GM18951 (cell line): ENCODE measurements at regions not wholly inside any gene's neighbourhood (a gene's known extent, or its start where the extent isn't known, plus 50 kb on each side); places are given as distances from the start of the nearest gene placed in this dataset.
"Not testable (repeated sequence)": the region's sequence is repeated elsewhere in the genome, so short reads cannot be mapped to it uniquely, and the experiment has no call there.

Experiments used
- POLR2A ChIP-seq: IDR thresholded peaks from 4 replicates; pipeline ENCODE4 v1.6.1; 2011; ENCODE audit warnings: mild to moderate bottlenecking; ENCODE audit not compliant: insufficient read length, insufficient read depth; ENCODE audit errors: extremely low read depth
- in situ Hi-C: fragments of 300-500 bp; cut with MboI; formaldehyde crosslinking; loops from one replicate; pipeline ENCODE4 v1.12.0; 2022; ENCODE audit warnings: low sequenced_read_pairs, mixed read lengths, inconsistent platforms; ENCODE audit not compliant: unreplicated experiment

DNA sequence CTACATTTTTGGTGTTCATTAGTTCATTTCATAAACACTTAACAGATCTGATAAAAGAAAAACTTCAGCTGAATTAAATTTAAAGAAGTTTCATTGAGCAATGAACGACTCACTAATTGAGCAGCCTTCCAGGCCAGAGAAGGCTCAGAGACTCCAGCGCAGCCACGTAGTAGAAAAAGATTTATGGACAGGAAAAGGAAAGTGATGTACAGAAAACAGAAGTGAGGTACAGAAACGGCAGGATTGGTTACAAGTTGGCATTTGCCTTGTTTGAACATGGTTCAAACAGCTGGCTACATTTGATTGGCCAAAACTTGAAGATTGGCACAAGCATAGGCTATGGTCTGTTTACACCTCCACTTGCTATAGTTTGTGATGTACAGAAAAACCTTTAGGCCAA is 166.3 kb upstream of the DTNBP1 start:
- no peak for TF ChIP-seq POLR2A
- in situ Hi-C loops = no loop called here

DNA sequence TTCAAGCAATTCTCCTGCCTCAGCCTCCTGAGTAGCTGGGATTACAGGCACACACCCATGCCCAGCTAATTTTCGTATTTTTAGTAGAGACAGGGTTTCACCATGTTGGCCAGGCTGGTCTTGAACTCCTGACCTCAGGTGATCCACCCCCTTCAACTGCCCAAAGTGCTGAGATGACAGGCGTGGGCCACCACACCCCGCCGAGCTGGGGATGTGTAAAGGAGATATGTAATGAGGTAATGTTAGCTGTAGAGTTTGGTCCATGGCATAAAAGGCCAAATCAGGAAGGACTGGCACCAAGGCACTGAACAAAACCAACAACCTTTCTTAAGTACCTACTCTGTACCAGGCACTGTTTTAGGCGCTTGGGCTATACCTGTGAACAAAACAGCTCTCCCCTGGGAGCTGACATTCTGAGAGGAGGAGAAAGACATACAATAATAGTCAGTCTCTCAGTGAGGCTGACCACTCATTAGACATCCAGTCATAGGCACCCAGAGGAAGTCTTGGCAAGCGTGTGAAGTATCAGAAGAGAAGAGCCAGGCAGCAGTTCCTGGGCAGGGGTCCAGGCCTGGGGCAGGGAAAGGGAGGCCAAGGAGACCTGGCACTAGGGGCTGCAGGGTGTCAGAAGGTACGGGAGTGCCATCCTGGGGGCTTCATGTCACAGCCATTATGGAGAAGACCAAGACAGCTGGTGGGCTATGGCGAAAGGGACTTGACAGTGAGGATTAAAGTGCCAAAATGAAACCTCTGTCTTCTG is 164.8 kb upstream of the DTNBP1 start:
- TF ChIP-seq POLR2A = no peak
- in situ Hi-C loops = no loop called here

DNA sequence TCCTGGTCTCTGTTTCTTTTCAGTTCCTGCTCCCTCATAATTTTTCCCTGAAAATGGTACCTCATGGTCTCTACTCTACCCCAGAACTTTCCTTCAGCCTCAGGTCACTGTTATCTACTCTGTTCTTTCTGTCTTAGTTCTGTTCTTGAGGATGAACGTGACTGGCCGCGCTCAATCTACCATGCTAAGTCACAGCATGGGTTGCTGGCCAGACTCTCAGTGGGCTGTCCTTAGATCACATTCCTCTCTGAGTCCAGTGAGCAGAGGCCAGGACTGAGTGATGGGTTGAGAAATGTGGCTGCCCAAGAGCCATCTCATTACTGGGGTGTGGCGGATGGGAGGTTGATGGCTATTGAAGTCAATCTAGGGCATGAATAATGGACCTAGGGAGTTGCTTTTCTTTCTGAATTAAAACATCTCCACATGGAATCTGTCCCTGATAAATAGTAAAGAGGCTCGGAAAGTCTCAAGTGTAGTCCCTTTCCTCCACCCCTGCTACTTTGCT is 164.0 kb upstream of the DTNBP1 start:
- in situ Hi-C loops = no loop called here
- TF ChIP-seq POLR2A = no peak

DNA sequence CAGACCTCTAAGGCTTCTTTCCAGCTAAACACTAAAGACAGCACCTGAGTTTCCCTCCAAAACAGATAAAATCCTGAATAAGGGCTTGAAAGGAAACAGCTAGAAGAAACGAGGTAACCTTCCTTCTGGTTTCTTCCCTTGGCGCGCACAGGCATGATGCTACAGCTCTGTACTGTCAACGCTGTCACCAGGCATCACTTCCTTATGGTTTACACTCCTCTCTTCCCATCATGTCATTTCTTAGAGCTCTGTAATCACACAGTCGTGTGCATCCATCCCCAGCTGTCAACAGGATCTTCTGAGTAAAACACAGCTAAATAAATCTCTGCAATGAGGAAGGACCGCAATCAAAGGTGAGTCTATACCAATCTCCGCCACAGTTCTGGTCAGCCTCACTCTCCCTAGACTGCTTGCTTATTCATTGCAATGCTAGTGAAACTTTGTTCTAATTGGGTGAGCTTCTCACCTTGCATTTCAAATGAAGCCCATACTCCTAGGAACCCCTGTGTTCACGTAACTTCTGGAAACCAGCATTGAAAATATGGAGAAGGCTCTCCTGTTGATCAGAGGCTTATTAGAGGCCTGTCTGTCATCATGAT is 162.6 kb upstream of the DTNBP1 start:
- TF ChIP-seq POLR2A = no peak
- in situ Hi-C loops = no loop called here

DNA sequence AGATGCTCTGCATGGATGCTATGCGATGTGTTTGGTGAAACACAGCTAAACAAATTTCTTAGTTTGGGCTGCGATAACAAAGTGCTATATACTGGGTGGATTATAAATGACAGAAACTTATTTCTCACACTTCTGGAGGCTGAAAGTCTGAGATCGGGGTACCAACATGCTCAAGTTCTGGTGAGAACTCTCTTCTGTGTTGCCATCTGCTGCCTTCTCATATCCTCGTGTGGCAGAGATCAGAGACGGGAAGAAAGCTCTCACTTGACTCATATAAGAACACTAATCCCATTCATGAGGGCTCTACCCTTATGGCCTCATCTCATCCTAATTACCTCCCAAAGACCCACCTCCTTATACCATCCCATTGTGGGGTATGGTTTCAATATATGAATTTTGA is 162.0 kb upstream of the DTNBP1 start:
- no peak for TF ChIP-seq POLR2A
- in situ Hi-C loops = no loop called here

DNA sequence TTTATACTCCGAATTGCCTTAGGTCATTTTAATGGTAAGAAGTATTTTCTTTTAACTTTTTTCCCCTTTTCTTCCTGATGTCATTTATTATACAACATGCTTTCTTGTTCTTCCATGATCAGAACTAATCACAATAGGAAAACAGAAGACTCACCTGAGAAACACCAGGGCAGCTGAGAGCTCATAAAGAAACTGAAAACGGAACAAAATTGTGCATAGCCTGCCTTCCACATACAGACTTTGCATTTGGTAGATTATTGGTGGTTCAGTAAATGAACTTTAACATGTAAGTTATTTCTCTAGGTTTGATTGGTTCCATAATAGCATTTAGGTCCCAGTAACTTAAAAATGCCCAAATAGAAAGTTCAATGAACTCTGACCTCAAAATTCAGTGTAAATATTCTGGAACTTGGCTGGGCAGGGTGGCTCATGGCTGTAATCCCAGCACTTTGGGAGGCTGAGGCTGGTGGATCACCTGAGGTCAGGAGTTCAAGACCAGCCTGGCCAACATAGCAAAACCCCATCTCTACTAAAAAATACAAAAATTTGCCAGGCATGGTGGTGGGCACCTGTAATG is 161.1 kb upstream of the DTNBP1 start:
- TF ChIP-seq POLR2A = no peak
- in situ Hi-C loops = no loop called here

DNA sequence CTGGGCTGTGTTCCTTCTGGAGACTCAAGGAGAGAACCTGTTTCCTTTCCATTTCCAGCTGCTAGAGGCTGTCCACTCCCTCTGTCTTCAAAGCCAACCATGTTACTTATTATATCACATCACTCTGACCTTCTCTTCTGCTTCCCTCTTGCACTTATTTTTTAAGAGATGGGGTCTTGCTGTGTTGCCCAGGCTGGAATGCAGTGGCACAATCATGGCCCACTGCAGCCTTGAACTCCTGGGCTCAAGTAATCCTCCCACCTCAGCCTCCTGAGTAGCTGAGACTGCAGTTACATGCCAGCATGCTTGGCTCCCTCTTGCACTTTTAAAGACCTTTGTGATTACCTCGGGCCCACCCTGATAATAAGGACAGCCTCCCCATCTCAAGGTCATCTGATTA is 160.0 kb upstream of the DTNBP1 start:
- no peak for TF ChIP-seq POLR2A
- in situ Hi-C loops = no loop called here

DNA sequence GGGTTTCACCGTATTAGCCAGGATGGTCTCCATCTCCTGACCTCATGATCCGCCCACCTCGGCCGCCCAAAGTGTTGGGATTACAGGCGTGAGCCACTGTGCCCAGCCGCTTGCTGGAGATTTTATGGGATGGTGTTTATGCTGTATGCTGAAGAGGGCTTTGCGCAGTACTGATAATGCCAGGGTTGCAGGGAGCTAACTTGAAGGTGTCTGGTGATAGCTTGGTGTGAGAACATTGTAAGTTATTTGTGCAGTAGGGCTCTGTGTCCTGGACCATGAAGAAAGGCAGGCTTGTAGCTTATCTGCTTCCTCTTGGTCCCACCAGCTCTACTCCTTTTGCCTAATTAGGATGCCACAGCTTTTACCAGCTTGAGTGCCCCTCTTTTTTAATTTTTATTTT is 157.0 kb upstream of the DTNBP1 start:
- in situ Hi-C loops = no loop called here
- TF ChIP-seq POLR2A = no peak

DNA sequence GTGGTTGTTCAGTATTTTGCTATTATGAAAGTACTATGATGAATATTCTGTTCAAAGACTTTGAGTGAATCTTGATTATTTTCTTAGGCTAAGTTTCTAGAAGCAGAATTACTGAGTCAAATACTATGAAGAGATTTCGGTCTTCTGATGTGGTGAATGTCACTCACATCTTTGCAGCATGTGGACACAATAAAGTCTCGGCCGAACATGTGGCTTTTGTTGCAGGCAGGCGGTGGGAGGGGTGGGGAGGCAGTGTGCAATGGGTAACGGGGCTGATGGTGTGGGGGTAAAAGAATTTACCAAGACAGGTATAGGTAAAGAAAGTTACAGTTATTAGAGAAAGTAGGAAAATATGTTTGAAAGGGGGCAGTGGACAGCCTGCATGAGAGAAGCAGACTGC is 156.4 kb upstream of the DTNBP1 start:
- in situ Hi-C loops = no loop called here
- no peak for TF ChIP-seq POLR2A

DNA sequence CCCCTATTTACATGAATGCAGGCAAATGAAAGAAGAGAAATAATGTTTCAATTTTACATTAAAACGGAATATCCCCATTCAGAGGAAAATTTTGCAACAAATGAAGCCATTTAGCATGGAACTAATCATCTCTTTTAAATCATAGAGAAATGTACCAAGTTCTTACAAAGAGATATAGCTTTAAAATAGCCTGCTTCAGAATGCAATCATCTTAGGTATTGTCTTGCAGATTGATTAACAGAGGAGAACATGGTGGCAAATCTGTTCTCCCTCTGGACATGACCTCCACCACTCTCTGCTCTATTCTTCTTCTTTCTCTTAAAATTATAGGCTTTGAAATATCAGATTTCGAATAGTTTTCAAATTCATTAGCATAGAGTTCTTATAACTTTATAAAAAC is 155.7 kb upstream of the DTNBP1 start:
- in situ Hi-C loops = no loop called here
- TF ChIP-seq POLR2A = no peak

DNA sequence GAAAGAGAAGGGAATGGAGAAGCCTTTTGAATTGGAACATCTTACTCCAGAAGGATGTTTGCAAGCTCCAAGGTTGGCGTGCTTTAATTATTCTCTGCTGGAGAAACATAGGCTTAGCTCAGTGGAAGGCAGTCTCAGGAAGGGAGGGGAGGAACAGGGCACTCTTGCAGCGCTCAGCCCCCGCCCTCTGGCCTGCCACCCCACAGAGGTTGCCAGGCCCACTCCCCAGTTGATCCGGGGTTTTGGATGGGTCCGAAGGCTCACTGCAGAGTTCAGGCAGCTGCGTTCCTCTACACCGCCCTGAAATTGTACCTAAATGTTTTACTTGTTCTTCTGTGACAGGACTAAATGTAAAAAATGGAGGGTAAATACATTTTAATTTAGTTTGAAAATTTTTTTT is 155.2 kb upstream of the DTNBP1 start:
- in situ Hi-C loops = no loop called here
- TF ChIP-seq POLR2A = no peak

DNA sequence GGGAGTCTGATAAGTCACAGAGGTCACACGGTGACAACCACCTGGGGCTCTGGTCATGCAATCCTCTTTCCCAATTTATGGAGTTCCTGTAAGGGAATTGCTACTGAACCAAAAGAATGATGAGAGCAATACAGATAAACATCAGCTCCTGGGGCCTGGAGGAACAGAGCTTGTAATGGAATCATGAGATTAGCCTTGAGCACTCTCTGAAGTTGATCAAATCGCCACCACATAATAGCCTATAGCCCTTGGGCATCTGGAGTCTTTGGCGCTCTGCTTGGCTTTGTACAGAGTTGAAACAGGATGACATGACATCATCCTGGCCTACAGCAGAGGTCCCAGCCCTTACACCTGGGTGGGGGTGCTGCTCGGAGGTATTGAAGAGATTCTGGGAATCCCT is 154.3 kb upstream of the DTNBP1 start:
- in situ Hi-C loops = no loop called here
- TF ChIP-seq POLR2A = no peak

DNA sequence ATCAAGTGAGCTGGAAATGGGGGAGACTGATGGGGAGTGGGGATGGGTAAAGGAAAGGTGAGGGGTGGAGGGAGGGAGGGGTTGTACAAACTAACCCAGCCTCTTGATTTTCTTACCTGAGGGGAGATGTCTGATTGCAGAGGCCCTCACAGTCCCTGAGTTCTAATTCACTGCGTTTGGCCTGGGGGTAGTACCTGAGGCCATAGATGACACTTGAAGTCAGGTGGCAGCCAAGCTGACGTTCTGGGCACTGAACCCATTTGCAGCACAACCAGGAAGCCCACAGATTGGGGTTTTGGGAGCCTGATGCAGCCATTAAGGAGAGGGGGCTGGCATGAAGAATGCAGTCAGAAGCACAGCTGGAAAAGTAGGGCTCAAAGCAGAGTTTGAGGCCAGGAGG is 153.8 kb upstream of the DTNBP1 start:
- in situ Hi-C loops = no loop called here
- no peak for TF ChIP-seq POLR2A

DNA sequence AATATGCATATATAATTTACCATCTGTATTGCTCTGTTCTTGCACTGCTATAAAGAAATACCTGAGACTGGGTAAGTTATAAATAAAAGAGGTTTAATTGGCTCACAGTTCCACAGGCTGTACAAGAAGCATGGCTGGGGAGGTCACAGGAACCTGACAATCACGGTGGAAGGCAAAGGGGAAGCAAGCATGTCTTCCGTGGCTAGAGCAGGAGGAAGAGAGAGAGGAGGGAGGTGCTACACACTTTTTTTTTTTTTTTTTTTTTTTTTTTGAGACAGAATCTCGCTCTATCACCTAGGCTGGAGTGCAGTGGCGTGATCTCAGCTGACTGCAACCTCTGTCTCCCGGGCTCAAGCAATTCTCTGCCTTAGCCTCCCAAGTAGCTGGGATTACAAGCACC is 150.9 kb upstream of the DTNBP1 start:
- in situ Hi-C loops = not testable (repeated sequence)
